Natural killer cell (primary cell): ENCODE measurements at regions not wholly inside any gene's neighbourhood (a gene's known extent, or its start where the extent isn't known, plus 50 kb on each side); places are given as distances from the start of the nearest gene placed in this dataset.

Source experiments
- ATAC-seq, 3 donors: fragments of 150-1000 bp in 2 of 3; fragments of 200-7000 bp in 1 of 3; cut with Tn5 transposase; 1 replicate in 1 of 3; 2 replicates in 2 of 3; pipeline ENCODE4 v1.10.0; 2021; ENCODE audit warnings: mild to moderate bottlenecking in 2 of 3, moderate library complexity in 2 of 3
- DNase-seq, 2 donors: peaks; one replicate each; pipeline versions ENCODE4 v3.0.0 to v3.0.0-alpha.2; 2013 to 2021; ENCODE audit warnings: mixed read lengths in 1 of 2
- H3K27ac ChIP-seq: one replicate; pipeline ENCODE4 v1.5.1; 2013; ENCODE audit warnings: mild to moderate bottlenecking, low read length
- H3K27me3 ChIP-seq: one replicate; pipeline ENCODE4 v1.6.1; 2013; ENCODE audit warnings: low read length; ENCODE audit not compliant: control insufficient read depth, insufficient read depth
- H3K36me3 ChIP-seq: one replicate; pipeline ENCODE4 v1.6.1; 2013; ENCODE audit warnings: low read length; ENCODE audit not compliant: control insufficient read depth, insufficient read depth
- H3K4me1 ChIP-seq: one replicate; pipeline ENCODE4 v1.6.1; 2013; ENCODE audit warnings: low read length; ENCODE audit not compliant: control insufficient read depth, insufficient read depth
- H3K4me3 ChIP-seq: one replicate; pipeline ENCODE4 v1.5.1; 2013; ENCODE audit warnings: low read length
- H3K9me3 ChIP-seq: one replicate; pipeline ENCODE4 v1.6.1; 2013; ENCODE audit warnings: low read length; ENCODE audit not compliant: control insufficient read depth, insufficient read depth
- H3K27ac Mint-ChIP-seq, 2 donors: one replicate each; pipeline ENCODE4 v1.8.0; 2022; ENCODE audit warnings: mild to moderate bottlenecking in 2 of 2, mixed read lengths in 2 of 2, moderate library complexity in 1 of 2
- H3K27me3 Mint-ChIP-seq, 2 donors: one replicate each; pipeline ENCODE4 v1.8.0; 2022; ENCODE audit warnings: low read depth in 2 of 2, mixed read lengths in 2 of 2
- H3K36me3 Mint-ChIP-seq: one replicate; pipeline ENCODE4 v1.8.0; 2022; ENCODE audit warnings: mixed read lengths
- H3K4me1 Mint-ChIP-seq, 2 donors: one replicate each; pipeline ENCODE4 v1.8.0; 2022; ENCODE audit warnings: mixed read lengths in 2 of 2
- H3K4me3 Mint-ChIP-seq: one replicate; pipeline ENCODE4 v1.8.0; 2022; ENCODE audit warnings: mild to moderate bottlenecking, moderate library complexity, mixed read lengths
- H3K9me3 Mint-ChIP-seq, 2 donors: one replicate each; pipeline ENCODE4 v1.8.0; 2022; ENCODE audit warnings: mixed read lengths in 2 of 2
- CTCF ChIP-seq: fragments of 200-600 bp; IDR thresholded peaks from one replicate; pipeline ENCODE4 v1.8.0; 2022; ENCODE audit warnings: antibody characterized with exemption
- whole genome bisulfite sequencing: methylation state at CpG from one replicate; pipeline ENCODE4 v1.1.7; 2013; ENCODE audit warnings: missing lambda C conversion rate; ENCODE audit not compliant: insufficient coverage; 5-methylcytosine and 5-hydroxymethylcytosine counted together
- intact Hi-C: fragments of 100-400 bp; cut with micrococcal nuclease; formaldehyde crosslinking; loops from one replicate; pipeline ENCODE4 v1.14.2; 2022

- Histone ChIP-seq H3K27ac (no peak overlapping the region), H3K4me1 (no peaks in the 10 kb centered on the region), H3K27me3 (no peaks in the 10 kb centered on the region), H3K4me3 (no peak overlapping the region), H3K36me3 (no peaks in the 10 kb centered on the region), H3K9me3 (no peaks in the 10 kb centered on the region)
- H3K4me1 Mint-ChIP-seq: no peaks in the 10 kb centered on the region
- WGBS: 84% methylated on average over 1 of the region's 1 CpG
- no peak for DNase-seq
- intact Hi-C loops: no loop called here
- H3K4me3 Mint-ChIP-seq: no peak overlapping the region
- no peaks in the 10 kb centered on the region for H3K9me3 Mint-ChIP-seq
- no peaks in the 10 kb centered on the region for H3K36me3 Mint-ChIP-seq
- TF ChIP-seq CTCF: no peak
- H3K27ac Mint-ChIP-seq: no peak overlapping the region
- H3K27me3 Mint-ChIP-seq: peaks cover 5 to 10% of the 10 kb centered on the region in 2 donors
- ATAC-seq: no peak
Observed at GRCh38 chr6:156627524-156627923, 149.7 kb upstream of the ARID1B start.

- H3K4me1 Mint-ChIP-seq: no peaks in the 10 kb centered on the region
- no peaks in the 10 kb centered on the region for H3K9me3 Mint-ChIP-seq
- H3K27me3 ChIP-seq: no peaks in the 10 kb centered on the region
- no peak for TF ChIP-seq CTCF
- no peaks in the 10 kb centered on the region for H3K9me3 ChIP-seq
- intact Hi-C loops: no loop called here
- H3K4me3 Mint-ChIP-seq: no peak overlapping the region
- H3K4me3 ChIP-seq: no peak overlapping the region
- no peaks in the 10 kb centered on the region for H3K36me3 ChIP-seq
- DNase-seq (no peak), ATAC-seq (no peak)
- no peaks in the 10 kb centered on the region for H3K36me3 Mint-ChIP-seq
- 59% methylated on average over 3 of the region's 3 CpGs for WGBS
- H3K4me1 ChIP-seq: no peaks in the 10 kb centered on the region
- no peak overlapping the region for H3K27ac Mint-ChIP-seq
- no peak overlapping the region for H3K27ac ChIP-seq
- H3K27me3 Mint-ChIP-seq: peaks cover 5 to 34% of the 10 kb centered on the region in 2 donors
Observed at GRCh38 chr6:156622185-156622584, 155.0 kb upstream of the ARID1B start.

GRCh38 chr6:156620331-156620730, 156.8 kb upstream of the ARID1B start:
- Histone ChIP-seq H3K9me3 (no peaks in the 10 kb centered on the region), H3K4me3 (no peak overlapping the region), H3K4me1 (no peaks in the 10 kb centered on the region), H3K27me3 (no peaks in the 10 kb centered on the region), H3K27ac (no peak overlapping the region), H3K36me3 (no peaks in the 10 kb centered on the region)
- Mint-ChIP-seq H3K27ac (no peak overlapping the region), H3K4me3 (no peak overlapping the region), H3K9me3 (no peaks in the 10 kb centered on the region), H3K4me1 (no peaks in the 10 kb centered on the region), H3K36me3 (no peaks in the 10 kb centered on the region), H3K27me3 (peaks cover 7 to 47% of the 10 kb centered on the region in 2 donors)
- TF ChIP-seq CTCF: no peak
- 83% methylated on average over 4 of the region's 4 CpGs for WGBS
- ATAC-seq: no peak
- intact Hi-C loops: no loop called here
- no peak for DNase-seq

GRCh38 chr6:156618600-156619205, 158.5 kb upstream of the ARID1B start:
- DNase-seq (no peak), ATAC-seq (no peak)
- no peak for TF ChIP-seq CTCF
- no peak overlapping the region for H3K27ac ChIP-seq
- 93% methylated on average over 12 of the region's 12 CpGs for WGBS
- no peak overlapping the region for H3K4me3 ChIP-seq
- no peaks in the 10 kb centered on the region for H3K4me1 ChIP-seq
- no peaks in the 10 kb centered on the region for H3K27me3 ChIP-seq
- no peaks in the 10 kb centered on the region for H3K36me3 ChIP-seq
- intact Hi-C loops: no loop called here
- H3K27ac Mint-ChIP-seq: no peak overlapping the region
- H3K36me3 Mint-ChIP-seq: no peaks in the 10 kb centered on the region
- no peaks in the 10 kb centered on the region for H3K4me1 Mint-ChIP-seq
- no peak overlapping the region for H3K4me3 Mint-ChIP-seq
- no peaks in the 10 kb centered on the region for H3K9me3 Mint-ChIP-seq
- peaks cover 11 to 59% of the 10 kb centered on the region in 2 donors for H3K27me3 Mint-ChIP-seq
- H3K9me3 ChIP-seq: peaks cover 4% of the 10 kb centered on the region
